ENCODE measurements at regions not wholly inside any gene's neighbourhood (a gene's known extent, or its start where the extent isn't known, plus 50 kb on each side); places are given as distances from the start of the nearest gene placed in this dataset.

DNA sequence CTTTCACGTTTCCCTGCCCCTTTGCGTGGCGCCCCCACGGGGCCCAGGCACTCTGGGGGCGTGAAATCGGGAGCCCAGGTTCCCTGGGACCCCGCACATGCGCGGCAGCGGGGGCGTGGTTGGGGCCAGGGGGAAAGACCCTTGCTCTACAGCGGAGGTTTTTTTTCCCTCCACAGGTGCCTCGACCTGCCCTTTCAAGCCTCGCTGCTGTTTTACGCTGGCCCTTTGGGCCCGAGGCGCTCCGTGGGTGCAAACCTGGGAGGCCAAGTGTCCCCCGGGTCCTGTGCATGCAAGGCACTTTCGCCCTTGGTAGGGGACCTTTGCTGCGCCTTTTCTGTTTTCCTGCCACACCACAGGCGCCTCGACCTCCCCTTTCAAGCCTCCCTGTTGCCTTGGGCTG lies 329.8 kb downstream of the ALG10 start:
- TF ChIP-seq EZH2 (IDR thresholded peaks at IDR 0.05) (no peak), POLR2AphosphoS5 (IDR thresholded peaks at IDR 0.05; ENCODE audit: borderline replicate concordance, low read depth, low read length) (no peak), FOXP2 (optimal IDR thresholded peaks at IDR 0.05; ENCODE audit: control extremely low read depth, extremely low read length, insufficient read depth) (no peak)
